ENCODE measurements at regions not wholly inside any gene's neighbourhood (a gene's known extent, or its start where the extent isn't known, plus 50 kb on each side); places are given as distances from the start of the nearest gene placed in this dataset.

GRCh38 chr14:28875934-28876571 is 109.5 kb downstream of the FOXG1 start (continued):
- no peak for TF ChIP-seq REST (IDR thresholded peaks at IDR 0.05)

GRCh38 chr14:28876572-28876945 is 110.0 kb downstream of the FOXG1 start:
- Histone ChIP-seq H3K4me1 (no peaks in the 10 kb centered on the region), H3K4me2 (no peak overlapping the region), H3K4me3 (no peak overlapping the region), H3K27ac (no peak overlapping the region), H3K9me3 (no peaks in the 10 kb centered on the region)
- FAIRE-seq (peak; percentile 36), ATAC-seq (no peak), DNase-seq (ENCODE audit: low read depth in 1 of 2, low spot score in 1 of 2) (no peak)
- TF ChIP-seq HOXB5 (CRISPR knock-in tag; IDR thresholded peaks at IDR 0.05) (no peak), CEBPB (IDR thresholded peaks at IDR 0.05) (no peak), GATA3 (IDR thresholded peaks at IDR 0.05; ENCODE audit: borderline replicate concordance) (no peak), USF2 (IDR thresholded peaks at IDR 0.05) (no peak), MAFK (IDR thresholded peaks at IDR 0.05; ENCODE audit: partially characterized antibody) (no peak)
- 46% methylated on average over 4 of the region's 4 CpGs for WGBS (ENCODE audit: missing lambda C conversion rate)
- ChIA-PET POLR2A (no interaction called here), CTCF (no interaction called here)

- Histone ChIP-seq H3K4me3 (no peak overlapping the region), H3K4me1 (no peaks in the 10 kb centered on the region), H3K27ac (no peak overlapping the region), H3K4me2 (no peak overlapping the region), H3K9me3 (no peaks in the 10 kb centered on the region)
- TF ChIP-seq NR3C1 (IDR thresholded peaks at IDR 0.05) = no peak
- no peak for TF ChIP-seq ELK1 (IDR thresholded peaks at IDR 0.05; ENCODE audit: low read depth, low read length)
- no peak for TF ChIP-seq POLR2AphosphoS2 (conservative IDR thresholded peaks at IDR 0.05; ENCODE audit: low read length)
- ChIA-PET CTCF (no interaction called here), POLR2A (no interaction called here)
- ATAC-seq (no peak), FAIRE-seq (no peak), DNase-seq (ENCODE audit: low read depth in 1 of 2, low spot score in 1 of 2) (no peak)
Measured at GRCh38 chr14:28877923-28878322, 111.3 kb downstream of the FOXG1 start.

GRCh38 chr14:28879573-28879996 is 113.0 kb downstream of the FOXG1 start:
- TF ChIP-seq HMGXB4 (CRISPR knock-in tag; IDR thresholded peaks at IDR 0.05; ENCODE audit: borderline replicate concordance) (no peak), E2F6 (IDR thresholded peaks at IDR 0.05; ENCODE audit: borderline replicate concordance, low read depth) (no peak), ATOH8 (CRISPR knock-in tag; IDR thresholded peaks at IDR 0.05; ENCODE audit: low read depth) (no peak), ESRRA (IDR thresholded peaks at IDR 0.05; ENCODE audit: borderline replicate concordance, low read length) (no peak), USF2 (IDR thresholded peaks at IDR 0.05) (no peak)
- FAIRE-seq = no peak
- ATAC-seq = no peak
- Histone ChIP-seq H3K9me3 (no peaks in the 10 kb centered on the region), H3K4me2 (no peak overlapping the region), H3K4me1 (no peaks in the 10 kb centered on the region), H3K27ac (no peak overlapping the region), H3K4me3 (no peak overlapping the region)
- POLR2A ChIA-PET = no interaction called here
- DNase-seq (ENCODE audit: low read depth in 1 of 2, low spot score in 1 of 2) = no peak
- WGBS (ENCODE audit: missing lambda C conversion rate) = 5% methylated on average over 5 of the region's 5 CpGs
- CTCF ChIA-PET = no interaction called here

Measured in A549 (cell line).